ENCODE measurements at regions not wholly inside any gene's neighbourhood (a gene's known extent, or its start where the extent isn't known, plus 50 kb on each side); places are given as distances from the start of the nearest gene placed in this dataset.

DNA sequence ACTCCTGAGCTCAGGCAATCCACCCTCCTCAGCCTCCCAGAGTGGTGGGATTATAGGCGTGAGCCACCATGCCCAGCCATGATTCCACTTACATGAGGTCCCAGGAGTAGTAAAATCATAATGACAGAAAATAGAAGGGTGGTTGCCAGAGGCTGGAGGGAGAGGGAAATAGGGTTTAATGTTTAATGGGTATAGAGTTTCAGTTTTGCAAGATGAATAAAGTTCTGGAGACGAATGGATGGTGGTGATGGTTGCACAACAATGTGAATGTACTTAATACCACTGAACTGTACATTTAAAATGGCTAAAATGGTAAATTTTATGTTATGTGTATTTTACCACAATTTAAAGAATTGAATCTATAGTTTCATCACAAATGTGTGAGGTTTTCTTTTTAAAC is 146.5 kb upstream of the ABCA1 start (continued):
- TF ChIP-seq, protein P1, sequence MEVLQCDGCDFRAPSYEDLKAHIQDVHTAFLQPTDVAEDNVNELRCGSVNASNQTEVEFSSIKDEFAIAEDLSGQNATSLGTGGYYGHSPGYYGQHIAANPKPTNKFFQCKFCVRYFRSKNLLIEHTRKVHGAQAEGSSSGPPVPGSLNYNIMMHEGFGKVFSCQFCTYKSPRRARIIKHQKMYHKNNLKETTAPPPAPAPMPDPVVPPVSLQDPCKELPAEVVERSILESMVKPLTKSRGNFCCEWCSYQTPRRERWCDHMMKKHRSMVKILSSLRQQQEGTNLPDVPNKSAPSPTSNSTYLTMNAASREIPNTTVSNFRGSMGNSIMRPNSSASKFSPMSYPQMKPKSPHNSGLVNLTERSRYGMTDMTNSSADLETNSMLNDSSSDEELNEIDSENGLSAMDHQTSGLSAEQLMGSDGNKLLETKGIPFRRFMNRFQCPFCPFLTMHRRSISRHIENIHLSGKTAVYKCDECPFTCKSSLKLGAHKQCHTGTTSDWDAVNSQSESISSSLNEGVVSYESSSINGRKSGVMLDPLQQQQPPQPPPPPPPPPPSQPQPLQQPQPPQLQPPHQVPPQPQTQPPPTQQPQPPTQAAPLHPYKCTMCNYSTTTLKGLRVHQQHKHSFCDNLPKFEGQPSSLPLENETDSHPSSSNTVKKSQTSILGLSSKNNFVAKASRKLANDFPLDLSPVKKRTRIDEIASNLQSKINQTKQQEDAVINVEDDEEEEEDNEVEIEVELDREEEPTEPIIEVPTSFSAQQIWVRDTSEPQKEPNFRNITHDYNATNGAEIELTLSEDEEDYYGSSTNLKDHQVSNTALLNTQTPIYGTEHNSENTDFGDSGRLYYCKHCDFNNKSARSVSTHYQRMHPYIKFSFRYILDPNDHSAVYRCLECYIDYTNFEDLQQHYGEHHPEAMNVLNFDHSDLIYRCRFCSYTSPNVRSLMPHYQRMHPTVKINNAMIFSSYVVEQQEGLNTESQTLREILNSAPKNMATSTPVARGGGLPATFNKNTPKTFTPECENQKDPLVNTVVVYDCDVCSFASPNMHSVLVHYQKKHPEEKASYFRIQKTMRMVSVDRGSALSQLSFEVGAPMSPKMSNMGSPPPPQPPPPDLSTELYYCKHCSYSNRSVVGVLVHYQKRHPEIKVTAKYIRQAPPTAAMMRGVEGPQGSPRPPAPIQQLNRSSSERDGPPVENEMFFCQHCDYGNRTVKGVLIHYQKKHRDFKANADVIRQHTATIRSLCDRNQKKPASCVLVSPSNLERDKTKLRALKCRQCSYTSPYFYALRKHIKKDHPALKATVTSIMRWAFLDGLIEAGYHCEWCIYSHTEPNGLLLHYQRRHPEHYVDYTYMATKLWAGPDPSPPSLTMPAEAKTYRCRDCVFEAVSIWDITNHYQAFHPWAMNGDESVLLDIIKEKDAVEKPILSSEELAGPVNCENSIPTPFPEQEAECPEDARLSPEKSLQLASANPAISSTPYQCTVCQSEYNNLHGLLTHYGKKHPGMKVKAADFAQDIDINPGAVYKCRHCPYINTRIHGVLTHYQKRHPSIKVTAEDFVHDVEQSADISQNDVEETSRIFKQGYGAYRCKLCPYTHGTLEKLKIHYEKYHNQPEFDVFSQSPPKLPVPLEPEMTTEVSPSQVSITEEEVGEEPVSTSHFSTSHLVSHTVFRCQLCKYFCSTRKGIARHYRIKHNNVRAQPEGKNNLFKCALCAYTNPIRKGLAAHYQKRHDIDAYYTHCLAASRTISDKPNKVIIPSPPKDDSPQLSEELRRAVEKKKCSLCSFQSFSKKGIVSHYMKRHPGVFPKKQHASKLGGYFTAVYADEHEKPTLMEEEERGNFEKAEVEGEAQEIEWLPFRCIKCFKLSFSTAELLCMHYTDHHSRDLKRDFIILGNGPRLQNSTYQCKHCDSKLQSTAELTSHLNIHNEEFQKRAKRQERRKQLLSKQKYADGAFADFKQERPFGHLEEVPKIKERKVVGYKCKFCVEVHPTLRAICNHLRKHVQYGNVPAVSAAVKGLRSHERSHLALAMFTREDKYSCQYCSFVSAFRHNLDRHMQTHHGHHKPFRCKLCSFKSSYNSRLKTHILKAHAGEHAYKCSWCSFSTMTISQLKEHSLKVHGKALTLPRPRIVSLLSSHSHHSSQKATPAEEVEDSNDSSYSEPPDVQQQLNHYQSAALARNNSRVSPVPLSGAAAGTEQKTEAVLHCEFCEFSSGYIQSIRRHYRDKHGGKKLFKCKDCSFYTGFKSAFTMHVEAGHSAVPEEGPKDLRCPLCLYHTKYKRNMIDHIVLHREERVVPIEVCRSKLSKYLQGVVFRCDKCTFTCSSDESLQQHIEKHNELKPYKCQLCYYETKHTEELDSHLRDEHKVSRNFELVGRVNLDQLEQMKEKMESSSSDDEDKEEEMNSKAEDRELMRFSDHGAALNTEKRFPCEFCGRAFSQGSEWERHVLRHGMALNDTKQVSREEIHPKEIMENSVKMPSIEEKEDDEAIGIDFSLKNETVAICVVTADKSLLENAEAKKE (CRISPR knock-in tag; IDR thresholded peaks at IDR 0.05): no peak
- TF ChIP-seq EZH2 (IDR thresholded peaks at IDR 0.05; ENCODE audit: low read depth, unreplicated experiment): no peak
- TF ChIP-seq ZNF114 (CRISPR knock-in tag; IDR thresholded peaks at IDR 0.05): no peak
- TF ChIP-seq, protein P2, sequence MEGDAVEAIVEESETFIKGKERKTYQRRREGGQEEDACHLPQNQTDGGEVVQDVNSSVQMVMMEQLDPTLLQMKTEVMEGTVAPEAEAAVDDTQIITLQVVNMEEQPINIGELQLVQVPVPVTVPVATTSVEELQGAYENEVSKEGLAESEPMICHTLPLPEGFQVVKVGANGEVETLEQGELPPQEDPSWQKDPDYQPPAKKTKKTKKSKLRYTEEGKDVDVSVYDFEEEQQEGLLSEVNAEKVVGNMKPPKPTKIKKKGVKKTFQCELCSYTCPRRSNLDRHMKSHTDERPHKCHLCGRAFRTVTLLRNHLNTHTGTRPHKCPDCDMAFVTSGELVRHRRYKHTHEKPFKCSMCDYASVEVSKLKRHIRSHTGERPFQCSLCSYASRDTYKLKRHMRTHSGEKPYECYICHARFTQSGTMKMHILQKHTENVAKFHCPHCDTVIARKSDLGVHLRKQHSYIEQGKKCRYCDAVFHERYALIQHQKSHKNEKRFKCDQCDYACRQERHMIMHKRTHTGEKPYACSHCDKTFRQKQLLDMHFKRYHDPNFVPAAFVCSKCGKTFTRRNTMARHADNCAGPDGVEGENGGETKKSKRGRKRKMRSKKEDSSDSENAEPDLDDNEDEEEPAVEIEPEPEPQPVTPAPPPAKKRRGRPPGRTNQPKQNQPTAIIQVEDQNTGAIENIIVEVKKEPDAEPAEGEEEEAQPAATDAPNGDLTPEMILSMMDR (conservative IDR thresholded peaks at IDR 0.05; ENCODE audit: low read depth in 2 of 2): no peak
- TF ChIP-seq EZH2phosphoT487 (IDR thresholded peaks at IDR 0.05; ENCODE audit: unreplicated experiment): no peak
- TF ChIP-seq, protein P3, sequence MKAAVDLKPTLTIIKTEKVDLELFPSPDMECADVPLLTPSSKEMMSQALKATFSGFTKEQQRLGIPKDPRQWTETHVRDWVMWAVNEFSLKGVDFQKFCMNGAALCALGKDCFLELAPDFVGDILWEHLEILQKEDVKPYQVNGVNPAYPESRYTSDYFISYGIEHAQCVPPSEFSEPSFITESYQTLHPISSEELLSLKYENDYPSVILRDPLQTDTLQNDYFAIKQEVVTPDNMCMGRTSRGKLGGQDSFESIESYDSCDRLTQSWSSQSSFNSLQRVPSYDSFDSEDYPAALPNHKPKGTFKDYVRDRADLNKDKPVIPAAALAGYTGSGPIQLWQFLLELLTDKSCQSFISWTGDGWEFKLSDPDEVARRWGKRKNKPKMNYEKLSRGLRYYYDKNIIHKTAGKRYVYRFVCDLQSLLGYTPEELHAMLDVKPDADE (IDR thresholded peaks at IDR 0.05): no peak

DNA sequence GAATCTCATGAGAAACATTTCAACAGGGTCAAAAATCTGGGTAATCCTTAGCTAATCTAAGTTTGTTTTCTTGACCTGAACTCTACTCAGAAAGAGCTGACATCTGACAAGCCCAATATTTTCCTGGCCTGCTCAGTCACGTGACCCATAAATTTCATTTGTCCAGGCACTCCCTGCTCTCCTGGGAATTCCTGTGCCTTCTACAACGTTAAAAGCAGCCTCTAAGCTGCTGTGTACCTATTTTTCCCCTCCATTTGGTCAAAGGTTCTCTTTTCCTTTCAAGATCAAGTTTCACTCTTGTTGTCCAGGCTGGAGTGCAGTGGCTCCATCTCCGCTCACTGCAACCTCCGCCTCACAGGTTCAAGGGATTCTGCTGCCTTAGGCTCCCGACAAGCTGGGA is 148.8 kb upstream of the ABCA1 start:
- DNase-seq (ENCODE audit: low spot score): no peak
- Histone ChIP-seq H3F3A (replicated peaks; ENCODE audit: low read depth) (no peaks in the 10 kb centered on the region), H3K4me3 (no peak overlapping the region), H4K20me1 (replicated peaks; ENCODE audit: insufficient read depth) (no peaks in the 10 kb centered on the region), H3K9me2 (ENCODE audit: insufficient read depth) (no peaks in the 10 kb centered on the region), H3K27ac (ENCODE audit: low read depth) (no peak overlapping the region), H3K79me2 (replicated peaks; ENCODE audit: insufficient read depth) (no peaks in the 10 kb centered on the region), H3K4me1 (ENCODE audit: insufficient read depth) (no peaks in the 10 kb centered on the region), H2AFZ (no peak overlapping the region), H3K27me3 (ENCODE audit: insufficient read depth) (no peaks in the 10 kb centered on the region), H3K36me3 (ENCODE audit: insufficient read depth) (no peaks in the 10 kb centered on the region), H3K4me2 (no peak overlapping the region)
- H3K27ac Mint-ChIP-seq: no peak overlapping the region
- ATAC-seq: no peak
- H3K4me1 Mint-ChIP-seq: no peaks in the 10 kb centered on the region; the same call in 2 of the 3 replicates
- H3K9me3 Mint-ChIP-seq: no peaks in the 10 kb centered on the region; the same call in 2 of the 3 replicates
- H3K4me3 Mint-ChIP-seq: no peak overlapping the region
- no peaks in the 10 kb centered on the region for H3K36me3 Mint-ChIP-seq (ENCODE audit: low read depth)
- peaks cover 17% of the 10 kb centered on the region for H3K27me3 Mint-ChIP-seq (ENCODE audit: insufficient read depth, low read depth, poor library complexity)
- no peak for TF ChIP-seq EZH2phosphoT487 (IDR thresholded peaks at IDR 0.05; ENCODE audit: unreplicated experiment)
- TF ChIP-seq ZNF114 (CRISPR knock-in tag; IDR thresholded peaks at IDR 0.05): no peak
- TF ChIP-seq, protein P4, sequence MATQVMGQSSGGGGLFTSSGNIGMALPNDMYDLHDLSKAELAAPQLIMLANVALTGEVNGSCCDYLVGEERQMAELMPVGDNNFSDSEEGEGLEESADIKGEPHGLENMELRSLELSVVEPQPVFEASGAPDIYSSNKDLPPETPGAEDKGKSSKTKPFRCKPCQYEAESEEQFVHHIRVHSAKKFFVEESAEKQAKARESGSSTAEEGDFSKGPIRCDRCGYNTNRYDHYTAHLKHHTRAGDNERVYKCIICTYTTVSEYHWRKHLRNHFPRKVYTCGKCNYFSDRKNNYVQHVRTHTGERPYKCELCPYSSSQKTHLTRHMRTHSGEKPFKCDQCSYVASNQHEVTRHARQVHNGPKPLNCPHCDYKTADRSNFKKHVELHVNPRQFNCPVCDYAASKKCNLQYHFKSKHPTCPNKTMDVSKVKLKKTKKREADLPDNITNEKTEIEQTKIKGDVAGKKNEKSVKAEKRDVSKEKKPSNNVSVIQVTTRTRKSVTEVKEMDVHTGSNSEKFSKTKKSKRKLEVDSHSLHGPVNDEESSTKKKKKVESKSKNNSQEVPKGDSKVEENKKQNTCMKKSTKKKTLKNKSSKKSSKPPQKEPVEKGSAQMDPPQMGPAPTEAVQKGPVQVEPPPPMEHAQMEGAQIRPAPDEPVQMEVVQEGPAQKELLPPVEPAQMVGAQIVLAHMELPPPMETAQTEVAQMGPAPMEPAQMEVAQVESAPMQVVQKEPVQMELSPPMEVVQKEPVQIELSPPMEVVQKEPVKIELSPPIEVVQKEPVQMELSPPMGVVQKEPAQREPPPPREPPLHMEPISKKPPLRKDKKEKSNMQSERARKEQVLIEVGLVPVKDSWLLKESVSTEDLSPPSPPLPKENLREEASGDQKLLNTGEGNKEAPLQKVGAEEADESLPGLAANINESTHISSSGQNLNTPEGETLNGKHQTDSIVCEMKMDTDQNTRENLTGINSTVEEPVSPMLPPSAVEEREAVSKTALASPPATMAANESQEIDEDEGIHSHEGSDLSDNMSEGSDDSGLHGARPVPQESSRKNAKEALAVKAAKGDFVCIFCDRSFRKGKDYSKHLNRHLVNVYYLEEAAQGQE (IDR thresholded peaks at IDR 0.05; ENCODE audit: unreplicated experiment): no peak
